Stomach (tissue), 4 donors: ENCODE measurements at regions not wholly inside any gene's neighbourhood (a gene's known extent, or its start where the extent isn't known, plus 50 kb on each side); places are given as distances from the start of the nearest gene placed in this dataset.

Source experiments
- POLR2A ChIP-seq, 4 donors: fragments of 450-650 bp; IDR thresholded peaks; one replicate each; pipeline ENCODE4 v1.6.1; 2016; ENCODE audit warnings: antibody characterized with exemption in 4 of 4, control low read depth in 2 of 4, mild to moderate bottlenecking in 1 of 4, moderate library complexity in 1 of 4
- TF ChIP-seq, protein P1 (sequence below), 7 experiments: fragments of 450-650 bp in 4 of 7; fragments of 200-600 bp in 3 of 7; sonication (generic) in 3 of 7; IDR thresholded peaks; one replicate each; pipeline ENCODE4 v1.5.1; 2016 to 2019; ENCODE audit warnings: antibody characterized with exemption in 7 of 7, control low read depth in 2 of 7, mild to moderate bottlenecking in 1 of 7

- no peak for TF ChIP-seq POLR2A (IDR thresholded peaks at IDR 0.05)
- TF ChIP-seq, protein P1, sequence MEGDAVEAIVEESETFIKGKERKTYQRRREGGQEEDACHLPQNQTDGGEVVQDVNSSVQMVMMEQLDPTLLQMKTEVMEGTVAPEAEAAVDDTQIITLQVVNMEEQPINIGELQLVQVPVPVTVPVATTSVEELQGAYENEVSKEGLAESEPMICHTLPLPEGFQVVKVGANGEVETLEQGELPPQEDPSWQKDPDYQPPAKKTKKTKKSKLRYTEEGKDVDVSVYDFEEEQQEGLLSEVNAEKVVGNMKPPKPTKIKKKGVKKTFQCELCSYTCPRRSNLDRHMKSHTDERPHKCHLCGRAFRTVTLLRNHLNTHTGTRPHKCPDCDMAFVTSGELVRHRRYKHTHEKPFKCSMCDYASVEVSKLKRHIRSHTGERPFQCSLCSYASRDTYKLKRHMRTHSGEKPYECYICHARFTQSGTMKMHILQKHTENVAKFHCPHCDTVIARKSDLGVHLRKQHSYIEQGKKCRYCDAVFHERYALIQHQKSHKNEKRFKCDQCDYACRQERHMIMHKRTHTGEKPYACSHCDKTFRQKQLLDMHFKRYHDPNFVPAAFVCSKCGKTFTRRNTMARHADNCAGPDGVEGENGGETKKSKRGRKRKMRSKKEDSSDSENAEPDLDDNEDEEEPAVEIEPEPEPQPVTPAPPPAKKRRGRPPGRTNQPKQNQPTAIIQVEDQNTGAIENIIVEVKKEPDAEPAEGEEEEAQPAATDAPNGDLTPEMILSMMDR (IDR thresholded peaks at IDR 0.05) = no peak
Observed at GRCh38 chr2:11080253-11081115, 74.8 kb upstream of the SLC66A3 start.
